ENCODE measurements at regions not wholly inside any gene's neighbourhood (a gene's known extent, or its start where the extent isn't known, plus 50 kb on each side); places are given as distances from the start of the nearest gene placed in this dataset.

GRCh38 chr7:119438315-119438714 lies 834.7 kb upstream of the KCND2 start:
- no peak overlapping the region for H3K4me3 ChIP-seq
- no peaks in the 10 kb centered on the region for H3K36me3 ChIP-seq (ENCODE audit: low read depth)
- no peak for DNase-seq
- no peaks in the 10 kb centered on the region; the same call in 1 of the 2 replicates for H3K9me2 ChIP-seq (ENCODE audit: insufficient read depth)
- no peaks in the 10 kb centered on the region for H3K79me2 ChIP-seq (ENCODE audit: low read depth)
- no peak overlapping the region for H2AFZ ChIP-seq
- no peaks in the 10 kb centered on the region for H4K20me1 ChIP-seq (ENCODE audit: insufficient read depth)
- POLR2A ChIA-PET (ENCODE audit: unreplicated experiment) = no interaction called here
- no peak overlapping the region for H3K4me2 ChIP-seq
- no TSS peak for BruUV-seq (replicated peaks)
- H3K9me3 ChIP-seq (ENCODE audit: insufficient read depth, low read depth) = no peaks in the 10 kb centered on the region
- intact Hi-C loops (cut with micrococcal nuclease; ENCODE audit: unreplicated experiment) = no loop called here
- no peak overlapping the region for H3K27ac ChIP-seq
- H3F3A ChIP-seq (ENCODE audit: insufficient read depth, low read depth) = no peaks in the 10 kb centered on the region
- no peak for TF ChIP-seq EZH2 (IDR thresholded peaks at IDR 0.05; ENCODE audit: low read depth)
- TF ChIP-seq, protein P1, sequence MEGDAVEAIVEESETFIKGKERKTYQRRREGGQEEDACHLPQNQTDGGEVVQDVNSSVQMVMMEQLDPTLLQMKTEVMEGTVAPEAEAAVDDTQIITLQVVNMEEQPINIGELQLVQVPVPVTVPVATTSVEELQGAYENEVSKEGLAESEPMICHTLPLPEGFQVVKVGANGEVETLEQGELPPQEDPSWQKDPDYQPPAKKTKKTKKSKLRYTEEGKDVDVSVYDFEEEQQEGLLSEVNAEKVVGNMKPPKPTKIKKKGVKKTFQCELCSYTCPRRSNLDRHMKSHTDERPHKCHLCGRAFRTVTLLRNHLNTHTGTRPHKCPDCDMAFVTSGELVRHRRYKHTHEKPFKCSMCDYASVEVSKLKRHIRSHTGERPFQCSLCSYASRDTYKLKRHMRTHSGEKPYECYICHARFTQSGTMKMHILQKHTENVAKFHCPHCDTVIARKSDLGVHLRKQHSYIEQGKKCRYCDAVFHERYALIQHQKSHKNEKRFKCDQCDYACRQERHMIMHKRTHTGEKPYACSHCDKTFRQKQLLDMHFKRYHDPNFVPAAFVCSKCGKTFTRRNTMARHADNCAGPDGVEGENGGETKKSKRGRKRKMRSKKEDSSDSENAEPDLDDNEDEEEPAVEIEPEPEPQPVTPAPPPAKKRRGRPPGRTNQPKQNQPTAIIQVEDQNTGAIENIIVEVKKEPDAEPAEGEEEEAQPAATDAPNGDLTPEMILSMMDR (conservative IDR thresholded peaks at IDR 0.05) = no peak
- no peaks in the 10 kb centered on the region for H3K4me1 ChIP-seq (replicated peaks; ENCODE audit: insufficient read depth)
- CTCF ChIA-PET = no interaction called here
- no peaks in the 10 kb centered on the region for H3K27me3 ChIP-seq (ENCODE audit: insufficient read depth, low read depth)

DNA sequence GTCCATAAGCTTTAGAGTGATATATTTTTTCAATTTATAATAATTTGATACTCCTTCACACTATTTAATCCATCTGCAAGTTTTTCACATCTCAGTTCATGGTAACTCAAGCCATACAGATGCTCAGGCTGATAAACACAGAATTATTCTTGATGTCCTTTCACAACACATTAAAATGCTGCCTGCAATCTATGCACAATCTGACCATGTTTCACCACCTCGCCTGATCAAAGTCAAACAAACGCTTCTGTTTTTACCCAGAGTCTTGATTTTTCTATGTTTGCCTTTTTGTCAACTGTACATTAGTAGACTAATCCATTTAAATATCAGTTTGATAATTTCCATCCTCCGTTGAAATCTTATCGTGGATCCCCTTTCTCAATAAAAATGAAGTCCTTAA lies 833.8 kb upstream of the KCND2 start:
- Histone ChIP-seq H3K4me1 (replicated peaks; ENCODE audit: insufficient read depth) (no peaks in the 10 kb centered on the region), H3K4me2 (no peak overlapping the region), H3K27me3 (ENCODE audit: insufficient read depth, low read depth) (no peaks in the 10 kb centered on the region), H3K9me3 (ENCODE audit: insufficient read depth, low read depth) (no peaks in the 10 kb centered on the region), H3K79me2 (ENCODE audit: low read depth) (no peaks in the 10 kb centered on the region), H3K4me3 (no peak overlapping the region), H4K20me1 (ENCODE audit: insufficient read depth) (no peaks in the 10 kb centered on the region), H3K9me2 (ENCODE audit: insufficient read depth) (no peaks in the 10 kb centered on the region; the same call in 1 of the 2 replicates), H3K27ac (no peak overlapping the region), H3F3A (ENCODE audit: insufficient read depth, low read depth) (no peaks in the 10 kb centered on the region), H2AFZ (no peak overlapping the region), H3K36me3 (ENCODE audit: low read depth) (no peaks in the 10 kb centered on the region)
- BruUV-seq (replicated peaks) = no TSS peak
- TF ChIP-seq EZH2 (IDR thresholded peaks at IDR 0.05; ENCODE audit: low read depth) = no peak
- TF ChIP-seq, protein P1 (conservative IDR thresholded peaks at IDR 0.05) = no peak
- CTCF ChIA-PET = no interaction called here
- intact Hi-C loops (cut with micrococcal nuclease; ENCODE audit: unreplicated experiment) = no loop called here
- POLR2A ChIA-PET (ENCODE audit: unreplicated experiment) = no interaction called here
- DNase-seq = no peak

- H3K36me3 ChIP-seq (ENCODE audit: low read depth) = no peaks in the 10 kb centered on the region
- TF ChIP-seq, protein P1 (conservative IDR thresholded peaks at IDR 0.05) = no peak
- no peak for TF ChIP-seq EZH2 (IDR thresholded peaks at IDR 0.05; ENCODE audit: low read depth)
- no peaks in the 10 kb centered on the region for H4K20me1 ChIP-seq (ENCODE audit: insufficient read depth)
- 0 out of 2 replicates have a peak, but pooled peaks cover 5% of the 10 kb centered on the region for H3K4me1 ChIP-seq (replicated peaks; ENCODE audit: insufficient read depth)
- ChIA-PET CTCF (no interaction called here), POLR2A (ENCODE audit: unreplicated experiment) (no interaction called here)
- H3K27me3 ChIP-seq (ENCODE audit: insufficient read depth, low read depth) = no peaks in the 10 kb centered on the region
- no peaks in the 10 kb centered on the region; the same call in 1 of the 2 replicates for H3K9me2 ChIP-seq (ENCODE audit: insufficient read depth)
- no peaks in the 10 kb centered on the region for H3K9me3 ChIP-seq (ENCODE audit: insufficient read depth, low read depth)
- peak in 1 of 2 experiments; percentile 56 for DNase-seq
- no peaks in the 10 kb centered on the region for H3F3A ChIP-seq (ENCODE audit: insufficient read depth, low read depth)
- H3K4me2 ChIP-seq = peak overlapping the region; percentile 13; the same call in 1 of the 2 replicates
- H3K27ac ChIP-seq = no peak overlapping the region
- no peak overlapping the region for H2AFZ ChIP-seq
- no peak overlapping the region for H3K4me3 ChIP-seq
- no peaks in the 10 kb centered on the region for H3K79me2 ChIP-seq (ENCODE audit: low read depth)
- BruUV-seq (replicated peaks) = no TSS peak
- intact Hi-C loops (cut with micrococcal nuclease; ENCODE audit: unreplicated experiment) = no loop called here
Measured at GRCh38 chr7:119452401-119452800, 820.6 kb upstream of the KCND2 start.
